Liver (tissue), 7 donors: ENCODE measurements at regions not wholly inside any gene's neighbourhood (a gene's known extent, or its start where the extent isn't known, plus 50 kb on each side); places are given as distances from the start of the nearest gene placed in this dataset.

Experiments used
- DNase-seq: peaks from one replicate; pipeline ENCODE4 v3.0.0-alpha.2; 2017; ENCODE audit warnings: low spot score
- H3K27ac ChIP-seq, 2 donors: one replicate each; pipeline ENCODE4 v1.7.0; 2013; ENCODE audit warnings: inconsistent platforms in 2 of 2, low read length in 2 of 2, control low read depth in 1 of 2, low read depth in 1 of 2, mild to moderate bottlenecking in 1 of 2
- H3K27me3 ChIP-seq, 4 donors: one replicate each; pipeline versions ENCODE4 v1.6.1 to v1.7.0; 2013; ENCODE audit warnings: low read length in 3 of 4, inconsistent platforms in 1 of 4, mild to moderate bottlenecking in 1 of 4, moderate library complexity in 1 of 4; ENCODE audit not compliant: control insufficient read depth in 4 of 4, insufficient read depth in 4 of 4
- H3K36me3 ChIP-seq, 4 donors: one replicate each; pipeline versions ENCODE4 v1.6.1 to v1.7.0; 2013; ENCODE audit warnings: low read length in 3 of 4, mild to moderate bottlenecking in 3 of 4, low read depth in 1 of 4, moderate library complexity in 1 of 4; ENCODE audit not compliant: control insufficient read depth in 4 of 4, insufficient read depth in 3 of 4
- H3K4me1 ChIP-seq, 4 donors: one replicate each; pipeline versions ENCODE4 v1.6.1 to v1.7.0; 2013; ENCODE audit warnings: low read length in 3 of 4, mild to moderate bottlenecking in 3 of 4, moderate library complexity in 1 of 4; ENCODE audit not compliant: control insufficient read depth in 4 of 4, insufficient read depth in 4 of 4
- H3K4me3 ChIP-seq, 3 donors: one replicate each; pipeline versions ENCODE4 v1.6.1 to v1.7.0; 2013; ENCODE audit warnings: low read length in 3 of 3, control low read depth in 1 of 3, low read depth in 1 of 3, mild to moderate bottlenecking in 1 of 3
- H3K9ac ChIP-seq, 2 donors: one replicate each; pipeline ENCODE4 v1.7.0; 2013; ENCODE audit warnings: low read length in 2 of 2, mild to moderate bottlenecking in 2 of 2, moderate library complexity in 2 of 2, control low read depth in 1 of 2, low read depth in 1 of 2
- H3K9me3 ChIP-seq, 4 donors: one replicate each; pipeline versions ENCODE4 v1.6.1 to v1.7.0; 2013; ENCODE audit warnings: low read length in 3 of 4; ENCODE audit not compliant: control insufficient read depth in 4 of 4
- EGR1 ChIP-seq, 2 donors: IDR thresholded peaks; 2 replicates each; pipeline ENCODE4 v1.6.1; 2016 to 2018; ENCODE audit warnings: antibody characterized with exemption in 2 of 2, low read depth in 2 of 2
- FOXA1 ChIP-seq: IDR thresholded peaks from 2 replicates; pipeline ENCODE4 v1.6.1; 2016; ENCODE audit warnings: antibody characterized with exemption
- FOXA2 ChIP-seq: IDR thresholded peaks from 2 replicates; pipeline ENCODE4 v1.6.1; 2016; ENCODE audit warnings: antibody characterized with exemption
- GABPA ChIP-seq, 2 donors: IDR thresholded peaks in 1 of 2; conservative IDR thresholded peaks in 1 of 2; 2 replicates each; pipeline ENCODE4 v1.6.1; 2016; ENCODE audit warnings: antibody characterized with exemption in 2 of 2, mild to moderate bottlenecking in 1 of 2, moderate library complexity in 1 of 2
- HNF4A ChIP-seq, 2 donors: conservative IDR thresholded peaks; 2 replicates each; pipeline ENCODE4 v1.6.1; 2016; ENCODE audit warnings: antibody characterized with exemption in 2 of 2, mild to moderate bottlenecking in 2 of 2
- JUND ChIP-seq, 2 donors: IDR thresholded peaks; 2 replicates each; pipeline ENCODE4 v1.6.1; 2016; ENCODE audit warnings: antibody characterized with exemption in 2 of 2
- MAX ChIP-seq: IDR thresholded peaks from 2 replicates; pipeline ENCODE4 v1.6.1; 2016; ENCODE audit warnings: antibody characterized with exemption
- NR2F2 ChIP-seq: IDR thresholded peaks from 2 replicates; pipeline ENCODE4 v1.6.1; 2016; ENCODE audit warnings: antibody characterized with exemption
- RAD21 ChIP-seq, 2 donors: IDR thresholded peaks; 2 replicates each; pipeline ENCODE4 v1.6.1; 2016; ENCODE audit warnings: antibody characterized with exemption in 2 of 2, mild to moderate bottlenecking in 2 of 2
- RXRA ChIP-seq, 2 donors: IDR thresholded peaks; 2 replicates each; pipeline ENCODE4 v1.6.1; 2017 to 2018; ENCODE audit warnings: antibody characterized with exemption in 2 of 2, mild to moderate bottlenecking in 1 of 2
- SP1 ChIP-seq: IDR thresholded peaks from 2 replicates; pipeline ENCODE4 v1.6.1; 2018; ENCODE audit warnings: antibody characterized with exemption, mild to moderate bottlenecking
- TAF1 ChIP-seq: conservative IDR thresholded peaks from 2 replicates; pipeline ENCODE4 v1.6.1; 2016; ENCODE audit warnings: antibody characterized with exemption, mild to moderate bottlenecking
- ZBTB33 ChIP-seq: IDR thresholded peaks from 2 replicates; pipeline ENCODE4 v1.6.1; 2016; ENCODE audit warnings: antibody characterized with exemption
- WGBS: extraction: QIAGEN DNeasy Blood & Tissue Kit; methylation state at CpG from one replicate; pipeline ENCODE4 v1.1.7; 2013; 5-methylcytosine and 5-hydroxymethylcytosine counted together
- TF ChIP-seq, protein P1 (sequence below): IDR thresholded peaks from 2 replicates; pipeline ENCODE4 v1.6.1; 2016; ENCODE audit warnings: antibody characterized with exemption
- donor health status: healthy.
- donor health status: healthy.
- donor health status: healthy.
- donor health status: healthy.

DNA sequence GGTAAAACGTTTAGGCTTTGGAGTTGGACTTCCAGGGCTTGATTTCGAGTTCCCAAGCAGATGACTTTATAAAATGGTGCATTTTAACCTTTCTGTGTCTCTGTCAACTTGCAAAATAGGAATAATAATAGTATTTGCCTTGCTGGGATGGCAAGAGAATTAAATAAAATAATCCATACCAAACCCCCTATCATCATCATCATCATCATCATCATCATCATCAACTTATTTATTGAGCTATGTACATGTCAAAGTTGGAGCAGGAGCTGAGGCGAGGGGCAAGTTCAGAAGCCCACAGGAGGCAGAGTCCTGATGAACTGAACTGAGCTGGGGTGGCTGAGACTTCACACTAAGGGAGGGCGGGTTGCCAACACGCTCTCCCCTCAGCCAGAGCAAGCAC lies 51.7 kb upstream of the KCNMA1 start:
- TF ChIP-seq EGR1 (IDR thresholded peaks at IDR 0.05; ENCODE audit: low read depth in 2 of 2) = no peak
- TF ChIP-seq RAD21 (IDR thresholded peaks at IDR 0.05) = no peak
- no peak for TF ChIP-seq HNF4A (conservative IDR thresholded peaks at IDR 0.05)
- no peak for TF ChIP-seq MAX
- no peak for TF ChIP-seq GABPA (IDR thresholded peaks at IDR 0.05 in 1 of 2, conservative IDR thresholded peaks at IDR 0.05 in 1 of 2)
- no peak for TF ChIP-seq SP1
- TF ChIP-seq TAF1 = no peak
- no peak for TF ChIP-seq RXRA (IDR thresholded peaks at IDR 0.05)
- TF ChIP-seq ZBTB33 = no peak
- H3K27ac ChIP-seq = no peak overlapping the region
- no peaks in the 10 kb centered on the region for H3K4me1 ChIP-seq
- no peak overlapping the region for H3K4me3 ChIP-seq
- no peak for DNase-seq
- WGBS = 71% methylated on average over 5 of the region's 5 CpGs
- no peaks in the 10 kb centered on the region for H3K27me3 ChIP-seq
- no peaks in the 10 kb centered on the region for H3K9me3 ChIP-seq
- H3K9ac ChIP-seq = no peak overlapping the region
- H3K36me3 ChIP-seq = no peaks in the 10 kb centered on the region

- TF ChIP-seq, protein P1, sequence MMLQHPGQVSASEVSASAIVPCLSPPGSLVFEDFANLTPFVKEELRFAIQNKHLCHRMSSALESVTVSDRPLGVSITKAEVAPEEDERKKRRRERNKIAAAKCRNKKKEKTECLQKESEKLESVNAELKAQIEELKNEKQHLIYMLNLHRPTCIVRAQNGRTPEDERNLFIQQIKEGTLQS = no peak
- no peak for TF ChIP-seq RAD21 (IDR thresholded peaks at IDR 0.05)
- TF ChIP-seq TAF1 = no peak
- TF ChIP-seq NR2F2 = no peak
- no peak for TF ChIP-seq JUND (IDR thresholded peaks at IDR 0.05)
- no peak for TF ChIP-seq FOXA1
- TF ChIP-seq ZBTB33 = no peak
- TF ChIP-seq HNF4A (conservative IDR thresholded peaks at IDR 0.05) = no peak
- no peak for TF ChIP-seq FOXA2
- TF ChIP-seq MAX = no peak
- WGBS = 83% methylated on average over 2 of the region's 2 CpGs
These were observed 50.0 kb upstream of the KCNMA1 start for GRCh38 chr10:77687621-77688020.

More at GRCh38 chr10:77687621-77688020, 50.0 kb upstream of the KCNMA1 start:
- Histone ChIP-seq H3K36me3 (no peaks in the 10 kb centered on the region), H3K9ac (no peak overlapping the region), H3K27me3 (no peaks in the 10 kb centered on the region), H3K4me1 (no peaks in the 10 kb centered on the region), H3K4me3 (no peak overlapping the region), H3K27ac (no peak overlapping the region), H3K9me3 (no peaks in the 10 kb centered on the region)
- DNase-seq = no peak
